Kidney (tissue), 13 donors: ENCODE measurements at regions not wholly inside any gene's neighbourhood (a gene's known extent, or its start where the extent isn't known, plus 50 kb on each side); places are given as distances from the start of the nearest gene placed in this dataset.

ENCODE experiments used
- DNase-seq, 5 donors: peaks; one replicate each; pipeline ENCODE4 v3.0.0-alpha.2; 2013 to 2020
- FAIRE-seq: peaks from 2 replicates; lab custom pipeline; 2012; peaks lifted over from hg19 to GRCh38; lab: Jason Lieb, UNC
- H3K27ac ChIP-seq, 2 donors: one replicate each; pipeline ENCODE4 v1.7.0; 2013; ENCODE audit warnings: low read depth in 2 of 2, low read length in 2 of 2, inconsistent platforms in 1 of 2
- H3K27me3 ChIP-seq: one replicate; pipeline ENCODE4 v1.7.1; 2013; ENCODE audit warnings: low read length, inconsistent platforms; ENCODE audit not compliant: control insufficient read depth, insufficient read depth
- H3K36me3 ChIP-seq, 3 donors: one replicate each; pipeline versions ENCODE4 v1.7.0 to v1.7.1; 2013; ENCODE audit warnings: low read length in 3 of 3, control low read depth in 1 of 3, inconsistent platforms in 1 of 3; ENCODE audit not compliant: insufficient read depth in 3 of 3, control insufficient read depth in 2 of 3
- H3K4me1 ChIP-seq, 3 donors: one replicate each; pipeline versions ENCODE4 v1.7.0 to v1.7.1; 2013; ENCODE audit warnings: low read length in 3 of 3, inconsistent platforms in 1 of 3, low read depth in 1 of 3; ENCODE audit not compliant: control insufficient read depth in 2 of 3, insufficient read depth in 2 of 3
- H3K4me3 ChIP-seq, 3 donors: one replicate each; pipeline versions ENCODE4 v1.7.0 to v1.8.1; 2013; ENCODE audit warnings: low read length in 3 of 3, control low read depth in 1 of 3, inconsistent platforms in 1 of 3
- H3K9ac ChIP-seq, 3 donors: one replicate each; pipeline versions ENCODE4 v1.7.0 to v1.7.1; 2013; ENCODE audit warnings: low read length in 3 of 3, control low read depth in 1 of 3, inconsistent platforms in 1 of 3
- H3K9me3 ChIP-seq, 3 donors: one replicate each; pipeline versions ENCODE4 v1.7.0 to v1.7.1; 2013; ENCODE audit warnings: low read length in 3 of 3, control low read depth in 1 of 3, inconsistent platforms in 1 of 3; ENCODE audit not compliant: control insufficient read depth in 2 of 3, insufficient read depth in 1 of 3
- CTCF ChIP-seq: IDR thresholded peaks from 3 replicates; pipeline ENCODE4 v1.5.1; 2012; ENCODE audit warnings: mild to moderate bottlenecking, moderate library complexity, borderline replicate concordance; ENCODE audit not compliant: insufficient read depth; ENCODE audit errors: extremely low read depth
- intact Hi-C: fragments of 100-400 bp; cut with DNase I; formaldehyde crosslinking; loops from one replicate; pipeline ENCODE4 v1.11.1; 2022
- donor health status: control.
- donor health status: control.
- donor health status: control.
- donor health status: control.
- donor health status: control.
- donor health status: DM: yes; HTN: yes; CAD: no.
- donor health status: Normal renal cell carcinoma (clear cell type).

GRCh38 chr6:155543166-155543847, 87.7 kb upstream of the NOX3 start:
- no peak for FAIRE-seq
- Histone ChIP-seq H3K27ac (no peak overlapping the region), H3K27me3 (no peaks in the 10 kb centered on the region), H3K9me3 (no peaks in the 10 kb centered on the region), H3K36me3 (no peaks in the 10 kb centered on the region), H3K9ac (no peak overlapping the region), H3K4me3 (no peak overlapping the region), H3K4me1 (no peaks in the 10 kb centered on the region)
- no peak for TF ChIP-seq CTCF
- DNase-seq: peak in 2 of 5 donors; percentile 31 to 50
- intact Hi-C loops: no loop called here

GRCh38 chr6:155542036-155542435, 86.4 kb upstream of the NOX3 start:
- DNase-seq (no peak), FAIRE-seq (no peak)
- H3K27ac ChIP-seq: no peak overlapping the region
- no peaks in the 10 kb centered on the region for H3K27me3 ChIP-seq
- intact Hi-C loops: no loop called here
- TF ChIP-seq CTCF: no peak
- no peaks in the 10 kb centered on the region for H3K9me3 ChIP-seq
- H3K36me3 ChIP-seq: no peaks in the 10 kb centered on the region
- no peaks in the 10 kb centered on the region for H3K4me1 ChIP-seq
- H3K4me3 ChIP-seq: no peak overlapping the region
- no peak overlapping the region for H3K9ac ChIP-seq

GRCh38 chr6:155538708-155539390, 83.2 kb upstream of the NOX3 start:
- intact Hi-C loops: no loop called here
- Histone ChIP-seq H3K27ac (no peak overlapping the region), H3K36me3 (no peaks in the 10 kb centered on the region), H3K4me3 (no peak overlapping the region), H3K4me1 (no peaks in the 10 kb centered on the region), H3K27me3 (no peaks in the 10 kb centered on the region), H3K9ac (no peak overlapping the region), H3K9me3 (peaks cover 0 to 4% (median 0%) of the 10 kb centered on the region in 3 donors)
- FAIRE-seq: no peak
- DNase-seq: no peak
- no peak for TF ChIP-seq CTCF
